ENCODE measurements at regions not wholly inside any gene's neighbourhood (a gene's known extent, or its start where the extent isn't known, plus 50 kb on each side); places are given as distances from the start of the nearest gene placed in this dataset.
A peak's percentile ranks its signal among the peaks of the same experiment; 100 is the strongest.

- ATAC-seq (no peak), DNase-seq (ENCODE audit: extremely low read depth in 1 of 4, low spot score in 3 of 4) (no peak), FAIRE-seq (no peak)
- H3K79me2 ChIP-seq (ENCODE audit: control insufficient read depth, insufficient read depth, low read length) = no peaks in the 10 kb centered on the region
- ChIA-PET POLR2A (no interaction called here), CTCF (ENCODE audit: low intra/inter-chr PET ratio) (no interaction called here)
- no peaks in the 10 kb centered on the region for H3K36me3 ChIP-seq (ENCODE audit: control insufficient read depth, insufficient read depth, low read length)
- H3K4me2 ChIP-seq (ENCODE audit: insufficient read depth, low read length) = no peak overlapping the region
- H4K20me1 ChIP-seq (replicated peaks; ENCODE audit: control insufficient read depth, insufficient read depth, low read length) = no peaks in the 10 kb centered on the region
- no peak overlapping the region for H3K4me3 ChIP-seq
- no peak overlapping the region for H3K9ac ChIP-seq (ENCODE audit: insufficient read depth in 1 of 2, low read depth in 2 of 2, low read length in 2 of 2)
- no peaks in the 10 kb centered on the region; the same call in 1 of the 2 replicates for H3K9me3 ChIP-seq (replicated peaks; ENCODE audit: control insufficient read depth, insufficient read depth, low read depth, low read length)
- in situ Hi-C loops (cut with MboI) (no loop called here), intact Hi-C loops (cut with micrococcal nuclease) (no loop called here)
- H3K27ac ChIP-seq (ENCODE audit: extremely low read depth, low read depth, low read length) = no peak overlapping the region
- BruUV-seq (replicated peaks) = no TSS peak
- H2AFZ ChIP-seq (ENCODE audit: low read depth, low read length) = no peak overlapping the region
- no peaks in the 10 kb centered on the region for H3K27me3 ChIP-seq (ENCODE audit: control insufficient read depth in 2 of 2, insufficient read depth in 2 of 2, low read length in 2 of 2)
- H3K9me1 ChIP-seq (ENCODE audit: control insufficient read depth, insufficient read depth, low read length) = no peaks in the 10 kb centered on the region
- no peaks in the 10 kb centered on the region for H3K4me1 ChIP-seq (replicated peaks in 1 of 2; ENCODE audit: control insufficient read depth in 2 of 2, insufficient read depth in 2 of 2, low read length in 2 of 2)
- TF ChIP-seq C11orf30 (IDR thresholded peaks at IDR 0.05; ENCODE audit: low read depth) (peak; percentile 24; the same call in 1 of the 2 replicates), HMGXB4 (CRISPR knock-in tag; IDR thresholded peaks at IDR 0.05) (no peak), ZNF143 (CRISPR knock-in tag; IDR thresholded peaks at IDR 0.05) (no peak), SMARCA4 (IDR thresholded peaks at IDR 0.05) (no peak), MTA3 (IDR thresholded peaks at IDR 0.05; ENCODE audit: borderline replicate concordance) (no peak), ZNF316 (IDR thresholded peaks at IDR 0.05) (peak; percentile 72), PTTG1 (tag; IDR thresholded peaks at IDR 0.05; ENCODE audit: low read depth) (no peak), MAFF (IDR thresholded peaks at IDR 0.05; ENCODE audit: low read length) (peak; percentile 34; the same call in 1 of the 2 replicates), NR3C1 (CRISPR knock-in tag; IDR thresholded peaks at IDR 0.05) (no peak), SRSF3 (IDR thresholded peaks at IDR 0.05; ENCODE audit: insufficient read depth, low read length) (no peak), MAFK (IDR thresholded peaks at IDR 0.05; ENCODE audit: low read length) (peak; percentile 27; the same call in 1 of the 2 replicates), GTF2E2 (tag; IDR thresholded peaks at IDR 0.05) (no peak), GATAD2B (IDR thresholded peaks at IDR 0.05; ENCODE audit: borderline replicate concordance) (no peak), KLF16 (IDR thresholded peaks at IDR 0.05) (no peak), ZBTB17 (CRISPR knock-in tag; IDR thresholded peaks at IDR 0.05) (no peak)
- TF ChIP-seq, protein P1, sequence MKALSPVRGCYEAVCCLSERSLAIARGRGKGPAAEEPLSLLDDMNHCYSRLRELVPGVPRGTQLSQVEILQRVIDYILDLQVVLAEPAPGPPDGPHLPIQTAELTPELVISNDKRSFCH (CRISPR knock-in tag; IDR thresholded peaks at IDR 0.05) = no peak
- TF ChIP-seq, protein P1 (tag; IDR thresholded peaks at IDR 0.05) = no peak
- TF ChIP-seq, protein P2, sequence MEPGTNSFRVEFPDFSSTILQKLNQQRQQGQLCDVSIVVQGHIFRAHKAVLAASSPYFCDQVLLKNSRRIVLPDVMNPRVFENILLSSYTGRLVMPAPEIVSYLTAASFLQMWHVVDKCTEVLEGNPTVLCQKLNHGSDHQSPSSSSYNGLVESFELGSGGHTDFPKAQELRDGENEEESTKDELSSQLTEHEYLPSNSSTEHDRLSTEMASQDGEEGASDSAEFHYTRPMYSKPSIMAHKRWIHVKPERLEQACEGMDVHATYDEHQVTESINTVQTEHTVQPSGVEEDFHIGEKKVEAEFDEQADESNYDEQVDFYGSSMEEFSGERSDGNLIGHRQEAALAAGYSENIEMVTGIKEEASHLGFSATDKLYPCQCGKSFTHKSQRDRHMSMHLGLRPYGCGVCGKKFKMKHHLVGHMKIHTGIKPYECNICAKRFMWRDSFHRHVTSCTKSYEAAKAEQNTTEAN (CRISPR knock-in tag; IDR thresholded peaks at IDR 0.05) = no peak
- TF ChIP-seq, protein P3, sequence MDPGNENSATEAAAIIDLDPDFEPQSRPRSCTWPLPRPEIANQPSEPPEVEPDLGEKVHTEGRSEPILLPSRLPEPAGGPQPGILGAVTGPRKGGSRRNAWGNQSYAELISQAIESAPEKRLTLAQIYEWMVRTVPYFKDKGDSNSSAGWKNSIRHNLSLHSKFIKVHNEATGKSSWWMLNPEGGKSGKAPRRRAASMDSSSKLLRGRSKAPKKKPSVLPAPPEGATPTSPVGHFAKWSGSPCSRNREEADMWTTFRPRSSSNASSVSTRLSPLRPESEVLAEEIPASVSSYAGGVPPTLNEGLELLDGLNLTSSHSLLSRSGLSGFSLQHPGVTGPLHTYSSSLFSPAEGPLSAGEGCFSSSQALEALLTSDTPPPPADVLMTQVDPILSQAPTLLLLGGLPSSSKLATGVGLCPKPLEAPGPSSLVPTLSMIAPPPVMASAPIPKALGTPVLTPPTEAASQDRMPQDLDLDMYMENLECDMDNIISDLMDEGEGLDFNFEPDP (CRISPR knock-in tag; IDR thresholded peaks at IDR 0.05) = no peak
- TF ChIP-seq, protein P4, sequence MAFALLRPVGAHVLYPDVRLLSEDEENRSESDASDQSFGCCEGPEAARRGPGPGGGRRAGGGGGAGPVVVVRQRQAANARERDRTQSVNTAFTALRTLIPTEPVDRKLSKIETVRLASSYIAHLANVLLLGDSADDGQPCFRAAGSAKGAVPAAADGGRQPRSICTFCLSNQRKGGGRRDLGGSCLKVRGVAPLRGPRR (CRISPR knock-in tag; IDR thresholded peaks at IDR 0.05) = no peak
- TF ChIP-seq, protein P5, sequence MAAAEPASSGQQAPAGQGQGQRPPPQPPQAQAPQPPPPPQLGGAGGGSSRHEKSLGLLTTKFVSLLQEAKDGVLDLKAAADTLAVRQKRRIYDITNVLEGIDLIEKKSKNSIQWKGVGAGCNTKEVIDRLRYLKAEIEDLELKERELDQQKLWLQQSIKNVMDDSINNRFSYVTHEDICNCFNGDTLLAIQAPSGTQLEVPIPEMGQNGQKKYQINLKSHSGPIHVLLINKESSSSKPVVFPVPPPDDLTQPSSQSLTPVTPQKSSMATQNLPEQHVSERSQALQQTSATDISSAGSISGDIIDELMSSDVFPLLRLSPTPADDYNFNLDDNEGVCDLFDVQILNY (CRISPR knock-in tag; IDR thresholded peaks at IDR 0.05) = no peak
Observed at GRCh38 chr3:22765679-22766078, 437.4 kb upstream of the UBE2E2 start.
